ENCODE measurements at regions not wholly inside any gene's neighbourhood (a gene's known extent, or its start where the extent isn't known, plus 50 kb on each side); places are given as distances from the start of the nearest gene placed in this dataset.

- no peak for DNase-seq (ENCODE audit: low spot score)
- H3K27ac Mint-ChIP-seq = no peak overlapping the region
- ChIA-PET CTCF (no interaction called here), POLR2A (no interaction called here)
- TF ChIP-seq, protein P1, sequence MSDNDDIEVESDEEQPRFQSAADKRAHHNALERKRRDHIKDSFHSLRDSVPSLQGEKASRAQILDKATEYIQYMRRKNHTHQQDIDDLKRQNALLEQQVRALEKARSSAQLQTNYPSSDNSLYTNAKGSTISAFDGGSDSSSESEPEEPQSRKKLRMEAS (CRISPR knock-in tag; IDR thresholded peaks at IDR 0.05) = no peak
- no peak for TF ChIP-seq ZNF121 (CRISPR knock-in tag; IDR thresholded peaks at IDR 0.05)
- TF ChIP-seq, protein P2, sequence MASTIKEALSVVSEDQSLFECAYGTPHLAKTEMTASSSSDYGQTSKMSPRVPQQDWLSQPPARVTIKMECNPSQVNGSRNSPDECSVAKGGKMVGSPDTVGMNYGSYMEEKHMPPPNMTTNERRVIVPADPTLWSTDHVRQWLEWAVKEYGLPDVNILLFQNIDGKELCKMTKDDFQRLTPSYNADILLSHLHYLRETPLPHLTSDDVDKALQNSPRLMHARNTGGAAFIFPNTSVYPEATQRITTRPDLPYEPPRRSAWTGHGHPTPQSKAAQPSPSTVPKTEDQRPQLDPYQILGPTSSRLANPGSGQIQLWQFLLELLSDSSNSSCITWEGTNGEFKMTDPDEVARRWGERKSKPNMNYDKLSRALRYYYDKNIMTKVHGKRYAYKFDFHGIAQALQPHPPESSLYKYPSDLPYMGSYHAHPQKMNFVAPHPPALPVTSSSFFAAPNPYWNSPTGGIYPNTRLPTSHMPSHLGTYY (CRISPR knock-in tag; IDR thresholded peaks at IDR 0.05) = no peak
- no peak for TF ChIP-seq RORB (CRISPR knock-in tag; IDR thresholded peaks at IDR 0.05)
- TF ChIP-seq SOX15 (CRISPR knock-in tag; IDR thresholded peaks at IDR 0.05) = no peak
- peak; percentile 84 for ATAC-seq
- H3K27me3 Mint-ChIP-seq (ENCODE audit: low read depth) = no peaks in the 10 kb centered on the region
- no peaks in the 10 kb centered on the region for H3K9me3 Mint-ChIP-seq
- H3K4me3 Mint-ChIP-seq = no peak overlapping the region
- peaks cover 16% of the 10 kb centered on the region for H3K4me1 Mint-ChIP-seq
- no peaks in the 10 kb centered on the region for H3K36me3 Mint-ChIP-seq
Measured at GRCh38 chr3:19711160-19711782, 222.7 kb downstream of the EFHB start.

DNA sequence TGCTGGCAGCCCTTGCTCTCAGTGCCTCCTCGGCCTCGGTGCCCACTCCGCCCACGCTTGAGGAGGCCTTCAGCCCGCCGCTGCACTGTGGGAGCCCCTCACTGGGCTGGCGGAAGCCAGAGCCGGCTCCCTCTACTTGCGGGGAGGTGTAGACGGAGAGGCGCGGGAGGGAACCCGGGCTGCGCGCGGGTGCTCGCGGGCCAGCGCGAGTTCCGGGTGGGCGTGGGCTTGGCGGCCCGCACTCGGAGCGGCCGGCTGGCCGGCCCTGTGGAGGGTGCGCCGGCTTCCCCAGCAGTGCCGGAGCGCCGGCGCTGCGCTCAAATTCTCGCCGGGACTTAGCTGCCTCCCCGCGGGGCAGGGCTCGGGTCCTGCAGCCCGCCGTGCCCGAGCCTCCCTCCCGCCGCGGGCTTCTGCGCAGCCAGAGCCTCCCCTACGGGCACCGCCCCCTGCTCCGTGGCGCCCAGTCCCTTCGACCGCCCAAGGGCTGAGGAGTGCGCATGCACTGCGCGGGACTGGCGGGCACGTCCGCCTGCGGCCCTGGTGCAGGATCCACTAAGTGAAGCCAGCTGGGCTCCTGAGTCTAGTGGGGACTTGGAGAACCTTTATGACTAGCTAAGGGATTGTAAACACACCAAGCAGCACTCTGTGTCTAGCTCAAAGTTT lies 231.5 kb downstream of the EFHB start:
- Mint-ChIP-seq H3K4me1 (peaks cover 13% of the 10 kb centered on the region), H3K27me3 (ENCODE audit: low read depth) (peaks cover 15% of the 10 kb centered on the region), H3K4me3 (peak overlapping the region; percentile 65), H3K9me3 (no peaks in the 10 kb centered on the region), H3K36me3 (no peaks in the 10 kb centered on the region), H3K27ac (no peak overlapping the region)
- ChIA-PET POLR2A (interaction anchor here (0.7 kb wide), 1 partner anchor 546 kb away, joined by 3 read pairs; no protein-coding TSS in a partner anchor), CTCF (interaction anchor here (1.0 to 1.5 kb wide), 3 partner anchors 13 to 164 kb away, joined by 3 to 6 read pairs (median 5); no protein-coding TSS in a partner anchor)
- ATAC-seq (peak; percentile 82), DNase-seq (ENCODE audit: low spot score) (peak; percentile 47)
- TF ChIP-seq ZNF423 (CRISPR knock-in tag; IDR thresholded peaks at IDR 0.05) = peak; percentile 59
- TF ChIP-seq, protein P1 (CRISPR knock-in tag; IDR thresholded peaks at IDR 0.05) = peak; percentile 25; the same call in 1 of the 2 replicates
- TF ChIP-seq ZNF121 (CRISPR knock-in tag; IDR thresholded peaks at IDR 0.05) = peak; percentile 72
- TF ChIP-seq, protein P3, sequence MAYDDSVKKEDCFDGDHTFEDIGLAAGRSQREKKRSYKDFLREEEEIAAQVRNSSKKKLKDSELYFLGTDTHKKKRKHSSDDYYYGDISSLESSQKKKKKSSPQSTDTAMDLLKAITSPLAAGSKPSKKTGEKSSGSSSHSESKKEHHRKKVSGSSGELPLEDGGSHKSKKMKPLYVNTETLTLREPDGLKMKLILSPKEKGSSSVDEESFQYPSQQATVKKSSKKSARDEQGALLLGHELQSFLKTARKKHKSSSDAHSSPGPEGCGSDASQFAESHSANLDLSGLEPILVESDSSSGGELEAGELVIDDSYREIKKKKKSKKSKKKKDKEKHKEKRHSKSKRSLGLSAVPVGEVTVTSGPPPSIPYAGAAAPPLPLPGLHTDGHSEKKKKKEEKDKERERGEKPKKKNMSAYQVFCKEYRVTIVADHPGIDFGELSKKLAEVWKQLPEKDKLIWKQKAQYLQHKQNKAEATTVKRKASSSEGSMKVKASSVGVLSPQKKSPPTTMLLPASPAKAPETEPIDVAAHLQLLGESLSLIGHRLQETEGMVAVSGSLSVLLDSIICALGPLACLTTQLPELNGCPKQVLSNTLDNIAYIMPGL (CRISPR knock-in tag; IDR thresholded peaks at IDR 0.05) = 0 out of 2 replicates have a peak, but pooled peaks have one; percentile 23
- TF ChIP-seq JUN (CRISPR knock-in tag; IDR thresholded peaks at IDR 0.05) = no peak

DNA sequence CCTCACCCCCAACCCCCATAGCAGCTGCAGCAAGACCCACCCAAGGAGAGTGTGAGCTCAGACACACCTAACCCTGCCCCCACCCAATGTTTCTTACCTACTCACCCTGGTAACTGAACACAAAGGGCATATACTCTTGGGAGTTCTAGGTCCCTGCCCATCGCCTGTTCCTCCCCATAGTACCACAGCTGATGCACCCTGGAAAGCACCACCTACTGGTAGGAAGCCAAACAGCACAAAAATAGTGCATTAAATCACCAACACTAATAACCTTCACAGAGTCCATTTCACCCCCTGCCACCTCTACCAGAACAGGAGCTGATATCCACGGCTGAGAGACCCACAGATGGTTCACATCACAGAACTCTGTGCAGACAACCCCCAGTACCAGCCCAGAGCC lies 245.2 kb downstream of the EFHB start:
- no peaks in the 10 kb centered on the region for H3K4me1 Mint-ChIP-seq
- POLR2A ChIA-PET = no interaction called here

More for the DNA sequence above, 245.2 kb downstream of the EFHB start:
- H3K27me3 Mint-ChIP-seq (ENCODE audit: low read depth) = no peaks in the 10 kb centered on the region
- CTCF ChIA-PET = interaction anchor here (0.7 to 1.9 kb wide), 4 partner anchors 13 to 340 kb away, joined by 3 to 6 read pairs (median 4); no protein-coding TSS in a partner anchor
- DNase-seq (ENCODE audit: low spot score) (no peak), ATAC-seq (peak; percentile 84)
- no peak for TF ChIP-seq SMAD4 (CRISPR knock-in tag; IDR thresholded peaks at IDR 0.05)
- no peak for TF ChIP-seq ZSCAN18 (CRISPR knock-in tag; IDR thresholded peaks at IDR 0.05)
- no peak for TF ChIP-seq ZNF317 (CRISPR knock-in tag; IDR thresholded peaks at IDR 0.05; ENCODE audit: borderline replicate concordance, low read depth)
- TF ChIP-seq MYBL2 (CRISPR knock-in tag; IDR thresholded peaks at IDR 0.05) = no peak
- TF ChIP-seq NR1H2 (CRISPR knock-in tag; IDR thresholded peaks at IDR 0.05) = no peak
- TF ChIP-seq, protein P4, sequence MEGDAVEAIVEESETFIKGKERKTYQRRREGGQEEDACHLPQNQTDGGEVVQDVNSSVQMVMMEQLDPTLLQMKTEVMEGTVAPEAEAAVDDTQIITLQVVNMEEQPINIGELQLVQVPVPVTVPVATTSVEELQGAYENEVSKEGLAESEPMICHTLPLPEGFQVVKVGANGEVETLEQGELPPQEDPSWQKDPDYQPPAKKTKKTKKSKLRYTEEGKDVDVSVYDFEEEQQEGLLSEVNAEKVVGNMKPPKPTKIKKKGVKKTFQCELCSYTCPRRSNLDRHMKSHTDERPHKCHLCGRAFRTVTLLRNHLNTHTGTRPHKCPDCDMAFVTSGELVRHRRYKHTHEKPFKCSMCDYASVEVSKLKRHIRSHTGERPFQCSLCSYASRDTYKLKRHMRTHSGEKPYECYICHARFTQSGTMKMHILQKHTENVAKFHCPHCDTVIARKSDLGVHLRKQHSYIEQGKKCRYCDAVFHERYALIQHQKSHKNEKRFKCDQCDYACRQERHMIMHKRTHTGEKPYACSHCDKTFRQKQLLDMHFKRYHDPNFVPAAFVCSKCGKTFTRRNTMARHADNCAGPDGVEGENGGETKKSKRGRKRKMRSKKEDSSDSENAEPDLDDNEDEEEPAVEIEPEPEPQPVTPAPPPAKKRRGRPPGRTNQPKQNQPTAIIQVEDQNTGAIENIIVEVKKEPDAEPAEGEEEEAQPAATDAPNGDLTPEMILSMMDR (IDR thresholded peaks at IDR 0.05) = peak; percentile 36; the same call in 1 of the 2 replicates
- no peak for TF ChIP-seq STAT6 (CRISPR knock-in tag; conservative IDR thresholded peaks at IDR 0.05; ENCODE audit: low read depth)
- TF ChIP-seq TP53 (CRISPR knock-in tag; IDR thresholded peaks at IDR 0.05) = no peak
- H3K9me3 Mint-ChIP-seq = peaks cover 59% of the 10 kb centered on the region
- no peak overlapping the region for H3K27ac Mint-ChIP-seq
- peaks cover 22% of the 10 kb centered on the region for H3K36me3 Mint-ChIP-seq
- no peak overlapping the region for H3K4me3 Mint-ChIP-seq

All from WTC11 (cell line).